Lung (tissue), 11 donors: ENCODE measurements at regions not wholly inside any gene's neighbourhood (a gene's known extent, or its start where the extent isn't known, plus 50 kb on each side); places are given as distances from the start of the nearest gene placed in this dataset.
A peak's percentile ranks its signal among the peaks of the same experiment; 100 is the strongest.

Source experiments
- ATAC-seq: fragments of 200-7000 bp; cut with Tn5 transposase; one replicate; pipeline ENCODE4 v1.9.1; 2020; ENCODE audit warnings: moderate number of reproducible peaks; ENCODE audit not compliant: insufficient read depth, low FRiP score
- DNase-seq, 3 donors: peaks; one replicate each; pipeline ENCODE4 v3.0.0-alpha.2; 2013 to 2017
- H3K27ac ChIP-seq, 2 donors: one replicate each; pipeline ENCODE4 v1.5.1; 2013; ENCODE audit warnings: mild to moderate bottlenecking in 2 of 2, moderate library complexity in 2 of 2, control low read depth in 1 of 2, inconsistent platforms in 1 of 2, low read depth in 1 of 2, low read length in 1 of 2
- H3K27me3 ChIP-seq, 3 donors: one replicate each; pipeline ENCODE4 v1.5.1; 2013; ENCODE audit warnings: low read length in 2 of 3; ENCODE audit not compliant: control insufficient read depth in 3 of 3, insufficient read depth in 3 of 3
- H3K36me3 ChIP-seq, 4 donors: one replicate each; pipeline ENCODE4 v1.5.1; 2013; ENCODE audit warnings: low read length in 4 of 4, mild to moderate bottlenecking in 1 of 4, moderate library complexity in 1 of 4; ENCODE audit not compliant: control insufficient read depth in 4 of 4, insufficient read depth in 4 of 4
- H3K4me1 ChIP-seq, 5 donors: one replicate each; pipeline ENCODE4 v1.5.1; 2013; ENCODE audit warnings: low read length in 5 of 5, mild to moderate bottlenecking in 2 of 5, moderate library complexity in 1 of 5; ENCODE audit not compliant: control insufficient read depth in 5 of 5, insufficient read depth in 5 of 5
- H3K4me3 ChIP-seq: one replicate; pipeline ENCODE4 v1.5.1; 2013; ENCODE audit warnings: mild to moderate bottlenecking, control low read depth, moderate library complexity
- H3K9ac ChIP-seq, 2 donors: one replicate each; pipeline ENCODE4 v1.5.1; 2013; ENCODE audit warnings: low read length in 2 of 2, control low read depth in 1 of 2; ENCODE audit not compliant: insufficient read depth in 1 of 2
- H3K9me3 ChIP-seq, 4 donors: one replicate each; pipeline ENCODE4 v1.5.1; 2013; ENCODE audit warnings: low read length in 3 of 4, mild to moderate bottlenecking in 1 of 4, moderate library complexity in 1 of 4; ENCODE audit not compliant: control insufficient read depth in 4 of 4, insufficient read depth in 3 of 4
- CTCF ChIP-seq: IDR thresholded peaks from 2 replicates; pipeline ENCODE4 v1.5.1; 2012; ENCODE audit warnings: mild to moderate bottlenecking; ENCODE audit errors: control extremely low read depth, extremely low read depth
- WGBS, 2 donors: extraction: QIAGEN DNeasy Blood & Tissue Kit; methylation state at CpG; one replicate each; pipeline ENCODE4 v1.1.7; 2013; 5-methylcytosine and 5-hydroxymethylcytosine counted together
- donor health status: control.
- donor health status: control.
- donor health status: Bipolar disorder and iron deficiency.
- donor health status: healthy.
- donor health status: DM: yes; HTN: yes; CAD: no.

DNA sequence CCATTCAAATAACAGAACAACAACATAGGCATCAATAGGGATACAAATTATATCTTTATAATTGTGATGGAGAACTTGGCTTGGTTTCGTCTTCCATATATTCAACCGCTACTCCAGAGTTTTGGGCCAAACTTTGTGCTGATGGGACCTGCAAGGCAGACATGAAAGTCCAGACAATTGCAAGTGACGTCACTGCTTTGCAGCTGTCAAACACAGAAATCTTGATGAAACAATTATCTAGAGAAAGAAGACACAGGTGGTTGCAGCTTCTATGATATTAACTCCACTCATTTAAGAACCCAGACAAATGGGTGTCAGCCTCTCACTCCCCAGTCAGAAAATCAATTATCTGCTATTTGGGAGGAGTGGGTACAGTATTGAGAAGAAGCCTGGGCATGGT is 390.6 kb downstream of the NUF2 start:
- H3K9me3 ChIP-seq = peaks cover 0 to 4% (median under 1%) of the 10 kb centered on the region in 4 donors
- H3K36me3 ChIP-seq = no peaks in the 10 kb centered on the region
- no peak overlapping the region for H3K27ac ChIP-seq
- no peak overlapping the region for H3K9ac ChIP-seq
- 96 to 97% methylated on average over 3 of the region's 3 CpGs for WGBS, 2 donors
- no peak overlapping the region for H3K4me3 ChIP-seq
- no peak for DNase-seq
- H3K27me3 ChIP-seq = no peaks in the 10 kb centered on the region
- TF ChIP-seq CTCF = no peak
- no peaks in the 10 kb centered on the region for H3K4me1 ChIP-seq
- no peak for ATAC-seq

- H3K9me3 ChIP-seq = peaks cover 0 to 6% (median 2%) of the 10 kb centered on the region in 4 donors
- DNase-seq = no peak
- H3K4me3 ChIP-seq = no peak overlapping the region
- 84 to 87% methylated on average over 3 of the region's 3 CpGs for WGBS, 2 donors
- H3K27me3 ChIP-seq = no peaks in the 10 kb centered on the region
- H3K9ac ChIP-seq = no peak overlapping the region
- no peak for ATAC-seq
- H3K36me3 ChIP-seq = no peaks in the 10 kb centered on the region
- H3K4me1 ChIP-seq = peaks cover 0 to 3% (median 0%) of the 10 kb centered on the region in 5 donors
- TF ChIP-seq CTCF = no peak
- H3K27ac ChIP-seq = no peak overlapping the region
Observed at GRCh38 chr1:163720294-163720693, 398.5 kb downstream of the NUF2 start.

DNA sequence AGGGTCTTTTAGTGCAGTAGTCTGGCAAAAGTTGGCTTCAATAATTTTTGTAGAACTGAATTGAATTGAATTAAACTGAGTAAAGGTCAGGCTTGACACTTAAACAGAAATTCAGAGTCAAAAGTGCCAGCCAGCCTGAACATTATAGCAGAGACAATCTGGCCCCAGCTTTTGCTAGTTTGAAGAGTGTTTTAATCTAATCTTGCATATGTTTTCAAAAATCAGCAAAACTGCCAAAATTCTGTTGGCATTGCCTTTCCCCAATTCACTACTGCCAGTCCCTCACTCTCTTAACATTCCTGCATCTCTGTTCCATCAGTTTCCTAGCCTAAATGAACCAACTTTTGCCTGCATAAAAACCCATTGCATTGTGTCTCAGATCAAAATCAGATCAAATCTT is 403.8 kb downstream of the NUF2 start:
- no peak for ATAC-seq
- no peaks in the 10 kb centered on the region for H3K36me3 ChIP-seq
- H3K9me3 ChIP-seq = peaks cover 0 to 2% (median 0%) of the 10 kb centered on the region in 4 donors
- no peak overlapping the region for H3K4me3 ChIP-seq
- no peak overlapping the region for H3K27ac ChIP-seq
- DNase-seq = peak in 1 of 3 donors; percentile 7
- H3K4me1 ChIP-seq = peaks cover 0 to 18% (median 0%) of the 10 kb centered on the region in 5 donors
- no peaks in the 10 kb centered on the region for H3K27me3 ChIP-seq
- H3K9ac ChIP-seq = peak overlapping the region in 1 of 2 donors; percentile 35
- TF ChIP-seq CTCF = no peak

DNA sequence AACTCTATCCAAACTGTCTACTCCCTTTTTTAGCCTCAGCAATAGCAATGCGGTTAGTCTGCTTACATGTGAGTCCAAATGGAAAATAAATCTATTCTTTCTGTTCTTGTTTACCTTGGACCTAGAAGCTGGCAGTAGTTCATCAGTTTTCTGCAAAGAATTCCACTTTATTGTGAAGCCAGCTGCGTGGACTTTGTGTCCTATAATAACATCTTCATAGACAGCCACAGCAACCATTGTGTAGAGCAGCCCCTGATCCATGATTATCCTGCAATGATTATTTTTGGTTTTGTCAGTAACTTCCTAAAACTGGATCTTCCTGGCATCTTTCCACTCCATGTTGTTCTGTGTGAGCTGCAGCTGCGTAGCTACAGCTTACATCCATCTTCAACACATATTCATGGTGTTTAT is 408.7 kb downstream of the NUF2 start:
- Histone ChIP-seq H3K4me1 (peaks cover 0 to 24% (median 0%) of the 10 kb centered on the region in 5 donors), H3K4me3 (no peak overlapping the region), H3K9ac (no peak overlapping the region), H3K9me3 (no peaks in the 10 kb centered on the region), H3K27ac (no peak overlapping the region), H3K27me3 (no peaks in the 10 kb centered on the region), H3K36me3 (no peaks in the 10 kb centered on the region)
- TF ChIP-seq CTCF = no peak
- 47 to 65% methylated on average over 3 of the region's 3 CpGs for WGBS, 2 donors
- ATAC-seq (no peak), DNase-seq (peak; percentile 81 to 98 (median 97))
